GM20000 (cell line): ENCODE measurements at regions not wholly inside any gene's neighbourhood (a gene's known extent, or its start where the extent isn't known, plus 50 kb on each side); places are given as distances from the start of the nearest gene placed in this dataset.

Experiments used
- DNase-seq: peaks from one replicate; pipeline ENCODE4 v3.0.0; 2012; ENCODE audit warnings: low spot score
- CTCF ChIP-seq: IDR thresholded peaks from 2 replicates; pipeline ENCODE4 v1.5.1; 2012; ENCODE audit warnings: mild to moderate bottlenecking, control low read depth; ENCODE audit errors: extremely low read depth, missing control alignments

GRCh38 chr4:57475424-57475823, 365.2 kb upstream of the IGFBP7 start:
- no peak for DNase-seq
- no peak for TF ChIP-seq CTCF

GRCh38 chr4:57465321-57466056, 355.3 kb upstream of the IGFBP7 start:
- DNase-seq: no peak
- TF ChIP-seq CTCF: no peak

GRCh38 chr4:57462843-57463242, 352.7 kb upstream of the IGFBP7 start:
- no peak for DNase-seq
- no peak for TF ChIP-seq CTCF

- no peak for TF ChIP-seq CTCF
- no peak for DNase-seq
Measured at GRCh38 chr4:57460967-57461366, 350.8 kb upstream of the IGFBP7 start.

- TF ChIP-seq CTCF: no peak
- DNase-seq: no peak
Measured at GRCh38 chr4:57448901-57449300, 338.7 kb upstream of the IGFBP7 start.

- no peak for DNase-seq
- TF ChIP-seq CTCF: no peak
Measured at GRCh38 chr4:57448452-57448851, 338.3 kb upstream of the IGFBP7 start.

GRCh38 chr4:57446266-57446665, 336.1 kb upstream of the IGFBP7 start:
- no peak for TF ChIP-seq CTCF

More at GRCh38 chr4:57446266-57446665, 336.1 kb upstream of the IGFBP7 start:
- no peak for DNase-seq
